ENCODE measurements at regions not wholly inside any gene's neighbourhood (a gene's known extent, or its start where the extent isn't known, plus 50 kb on each side); places are given as distances from the start of the nearest gene placed in this dataset.

DNA sequence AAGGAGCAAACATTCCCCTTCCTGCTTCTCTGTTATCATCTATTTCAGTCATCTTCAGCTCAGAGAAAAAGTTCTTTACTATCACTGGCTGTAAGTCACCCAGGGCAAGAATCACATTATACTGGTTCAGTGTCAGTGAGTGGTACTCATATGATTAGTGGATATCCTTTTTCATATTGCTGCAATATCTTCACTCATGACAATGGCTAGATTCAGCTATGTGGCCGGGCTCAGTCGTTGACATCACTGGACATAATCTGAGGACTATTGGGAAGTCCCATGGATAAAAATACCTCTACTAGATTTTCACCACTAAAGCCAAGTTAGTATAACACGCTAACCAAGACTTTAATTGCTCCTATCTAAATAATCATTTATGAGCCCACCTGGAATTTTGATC is 91.3 kb upstream of the UBE2E2 start:
- TF ChIP-seq CTCF (IDR thresholded peaks at IDR 0.05) = no peak
- Histone ChIP-seq H3K36me3 (ENCODE audit: low read depth) (no peaks in the 10 kb centered on the region), H3K9me3 (no peaks in the 10 kb centered on the region), H3K4me3 (no peak overlapping the region), H3K4me1 (ENCODE audit: low read depth) (peaks cover 23% of the 10 kb centered on the region)
- no peak for DNase-seq
- ATAC-seq = no peak
- intact Hi-C loops (cut with DNase I, micrococcal nuclease) = no loop called here

- no peaks in the 10 kb centered on the region for H3K36me3 ChIP-seq (ENCODE audit: low read depth)
- no peaks in the 10 kb centered on the region for H3K9me3 ChIP-seq
- no peak for TF ChIP-seq CTCF (IDR thresholded peaks at IDR 0.05)
- DNase-seq (peak; percentile 57 to 67 (median 57)), ATAC-seq (peak; percentile 89)
- no peak overlapping the region for H3K4me3 ChIP-seq
- intact Hi-C loops (cut with DNase I, micrococcal nuclease) = no loop called here
- peaks cover 23% of the 10 kb centered on the region for H3K4me1 ChIP-seq (ENCODE audit: low read depth)
Observed at GRCh38 chr3:23112491-23112890, 90.6 kb upstream of the UBE2E2 start.

DNA sequence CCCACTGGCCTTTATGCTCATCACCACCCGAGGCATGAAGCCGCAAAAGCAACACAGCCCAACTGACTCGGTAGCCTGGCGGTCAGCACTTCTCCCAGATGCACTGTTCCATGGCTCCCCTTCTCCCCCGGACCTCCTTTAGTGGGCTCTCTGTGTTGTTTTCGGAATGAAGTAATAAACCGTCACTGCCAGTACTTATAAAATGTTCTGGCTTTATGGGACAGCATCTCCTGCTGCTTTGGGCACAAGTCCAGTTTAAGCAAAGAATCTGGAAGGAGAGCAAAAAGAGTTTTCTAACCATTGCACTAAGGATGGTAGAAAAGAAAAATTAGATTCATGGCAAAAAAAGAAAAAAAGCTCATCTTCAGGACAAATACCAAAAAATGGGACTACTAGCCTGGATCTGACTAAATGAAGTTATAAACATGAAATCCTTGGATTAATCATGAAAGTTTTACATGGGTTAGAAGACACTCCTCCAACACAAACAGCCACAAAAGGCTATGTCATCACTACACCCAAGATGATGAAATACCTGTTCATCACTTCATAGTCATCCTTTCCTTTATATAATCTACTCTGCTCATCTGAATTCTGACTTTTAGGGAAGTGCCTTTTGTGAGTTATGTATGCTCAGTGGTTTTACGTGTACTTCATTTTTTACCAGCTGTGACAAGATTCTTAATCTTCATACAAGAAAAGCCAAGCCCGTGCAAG is 89.5 kb upstream of the UBE2E2 start:
- H3K4me3 ChIP-seq = no peak overlapping the region
- H3K9me3 ChIP-seq = no peaks in the 10 kb centered on the region
- no peaks in the 10 kb centered on the region for H3K36me3 ChIP-seq (ENCODE audit: low read depth)
- no peak for DNase-seq
- peak; percentile 54 for ATAC-seq
- intact Hi-C loops (cut with DNase I, micrococcal nuclease) = no loop called here
- peaks cover 23% of the 10 kb centered on the region for H3K4me1 ChIP-seq (ENCODE audit: low read depth)
- no peak for TF ChIP-seq CTCF (IDR thresholded peaks at IDR 0.05)

- ATAC-seq (no peak), DNase-seq (no peak)
- Histone ChIP-seq H3K9me3 (no peaks in the 10 kb centered on the region), H3K4me3 (no peak overlapping the region), H3K36me3 (ENCODE audit: low read depth) (no peaks in the 10 kb centered on the region), H3K4me1 (ENCODE audit: low read depth) (peaks cover 23% of the 10 kb centered on the region)
- intact Hi-C loops (cut with DNase I, micrococcal nuclease) = no loop called here
- TF ChIP-seq CTCF (IDR thresholded peaks at IDR 0.05) = no peak
Observed at GRCh38 chr3:23114432-23114831, 88.7 kb upstream of the UBE2E2 start.

- ATAC-seq (peak; percentile 73), DNase-seq (no peak)
- H3K4me1 ChIP-seq (ENCODE audit: low read depth) = peaks cover 23% of the 10 kb centered on the region
- no peaks in the 10 kb centered on the region for H3K36me3 ChIP-seq (ENCODE audit: low read depth)
- intact Hi-C loops (cut with DNase I, micrococcal nuclease) = no loop called here
- H3K4me3 ChIP-seq = no peak overlapping the region
- no peak for TF ChIP-seq CTCF (IDR thresholded peaks at IDR 0.05)
- no peaks in the 10 kb centered on the region for H3K9me3 ChIP-seq
Observed at GRCh38 chr3:23115171-23115877, 87.8 kb upstream of the UBE2E2 start.

Measured in mucosa of descending colon (tissue), 3 donors.